ENCODE measurements at regions not wholly inside any gene's neighbourhood (a gene's known extent, or its start where the extent isn't known, plus 50 kb on each side); places are given as distances from the start of the nearest gene placed in this dataset.
A peak's percentile ranks its signal among the peaks of the same experiment; 100 is the strongest.

- H3K4me3 ChIP-seq (ENCODE audit: low read depth in 1 of 3, low read length in 3 of 3): no peak overlapping the region
- H3K27ac ChIP-seq (ENCODE audit: low read depth in 1 of 3, low read length in 2 of 3): no peak overlapping the region
- no peaks in the 10 kb centered on the region for H3K36me3 ChIP-seq (ENCODE audit: control insufficient read depth in 3 of 3, insufficient read depth in 2 of 3, low read depth in 1 of 3, low read length in 3 of 3)
- FAIRE-seq: no peak
- WGBS, 3 donors: 70 to 79% (median 74%) methylated on average over 2 of the region's 2 CpGs
- DNase-seq: no peak
- H3K9me3 ChIP-seq (ENCODE audit: control insufficient read depth in 2 of 2, insufficient read depth in 1 of 2, low read depth in 1 of 2, low read length in 1 of 2): peaks cover 0 to 9% of the 10 kb centered on the region in 2 donors
- no peaks in the 10 kb centered on the region for H3K27me3 ChIP-seq (ENCODE audit: control insufficient read depth in 3 of 3, insufficient read depth in 3 of 3, low read length in 3 of 3)
- H3K4me1 ChIP-seq (ENCODE audit: control insufficient read depth in 3 of 3, insufficient read depth in 2 of 3, low read depth in 1 of 3, low read length in 2 of 3): no peaks in the 10 kb centered on the region
These were observed 262.7 kb upstream of the FN1 start for GRCh38 chr2:215698566-215698965.

GRCh38 chr2:215697496-215697895 lies 261.6 kb upstream of the FN1 start:
- DNase-seq (no peak), FAIRE-seq (no peak)
- H3K27me3 ChIP-seq (ENCODE audit: control insufficient read depth in 3 of 3, insufficient read depth in 3 of 3, low read length in 3 of 3): no peaks in the 10 kb centered on the region
- no peak overlapping the region for H3K4me3 ChIP-seq (ENCODE audit: low read depth in 1 of 3, low read length in 3 of 3)
- H3K9me3 ChIP-seq (ENCODE audit: control insufficient read depth in 2 of 2, insufficient read depth in 1 of 2, low read depth in 1 of 2, low read length in 1 of 2): peaks cover 0 to 9% of the 10 kb centered on the region in 2 donors
- WGBS, 3 donors: 61 to 70% (median 65%) methylated on average over 6 of the region's 6 CpGs
- no peaks in the 10 kb centered on the region for H3K4me1 ChIP-seq (ENCODE audit: control insufficient read depth in 3 of 3, insufficient read depth in 2 of 3, low read depth in 1 of 3, low read length in 2 of 3)
- H3K27ac ChIP-seq (ENCODE audit: low read depth in 1 of 3, low read length in 2 of 3): no peak overlapping the region
- H3K36me3 ChIP-seq (ENCODE audit: control insufficient read depth in 3 of 3, insufficient read depth in 2 of 3, low read depth in 1 of 3, low read length in 3 of 3): no peaks in the 10 kb centered on the region

GRCh38 chr2:215697003-215697402 lies 261.1 kb upstream of the FN1 start:
- whole genome bisulfite sequencing, 3 donors: 84 to 94% (median 88%) methylated on average over 2 of the region's 2 CpGs
- FAIRE-seq: no peak
- Histone ChIP-seq H3K4me1 (ENCODE audit: control insufficient read depth in 3 of 3, insufficient read depth in 2 of 3, low read depth in 1 of 3, low read length in 2 of 3) (no peaks in the 10 kb centered on the region), H3K9me3 (ENCODE audit: control insufficient read depth in 2 of 2, insufficient read depth in 1 of 2, low read depth in 1 of 2, low read length in 1 of 2) (peaks cover 0 to 9% of the 10 kb centered on the region in 2 donors), H3K36me3 (ENCODE audit: control insufficient read depth in 3 of 3, insufficient read depth in 2 of 3, low read depth in 1 of 3, low read length in 3 of 3) (no peaks in the 10 kb centered on the region), H3K27ac (ENCODE audit: low read depth in 1 of 3, low read length in 2 of 3) (no peak overlapping the region), H3K27me3 (ENCODE audit: control insufficient read depth in 3 of 3, insufficient read depth in 3 of 3, low read length in 3 of 3) (no peaks in the 10 kb centered on the region), H3K4me3 (ENCODE audit: low read depth in 1 of 3, low read length in 3 of 3) (no peak overlapping the region)
- no peak for DNase-seq

- Histone ChIP-seq H3K27me3 (ENCODE audit: control insufficient read depth in 3 of 3, insufficient read depth in 3 of 3, low read length in 3 of 3) (no peaks in the 10 kb centered on the region), H3K27ac (ENCODE audit: low read depth in 1 of 3, low read length in 2 of 3) (no peak overlapping the region), H3K4me3 (ENCODE audit: low read depth in 1 of 3, low read length in 3 of 3) (no peak overlapping the region), H3K36me3 (ENCODE audit: control insufficient read depth in 3 of 3, insufficient read depth in 2 of 3, low read depth in 1 of 3, low read length in 3 of 3) (no peaks in the 10 kb centered on the region), H3K9me3 (ENCODE audit: control insufficient read depth in 2 of 2, insufficient read depth in 1 of 2, low read depth in 1 of 2, low read length in 1 of 2) (peaks cover 0 to 9% of the 10 kb centered on the region in 2 donors), H3K4me1 (ENCODE audit: control insufficient read depth in 3 of 3, insufficient read depth in 2 of 3, low read depth in 1 of 3, low read length in 2 of 3) (no peaks in the 10 kb centered on the region)
- no peak for FAIRE-seq
- WGBS, 3 donors: 64 to 79% (median 64%) methylated on average over 4 of the region's 4 CpGs
- DNase-seq: no peak
These were observed 260.0 kb upstream of the FN1 start for GRCh38 chr2:215695861-215696260.

- FAIRE-seq (no peak), DNase-seq (no peak)
- Histone ChIP-seq H3K27ac (ENCODE audit: low read depth in 1 of 3, low read length in 2 of 3) (peak overlapping the region in 1 of 3 donors; percentile 34), H3K9me3 (ENCODE audit: control insufficient read depth in 2 of 2, insufficient read depth in 1 of 2, low read depth in 1 of 2, low read length in 1 of 2) (peaks cover 0 to 8% of the 10 kb centered on the region in 2 donors), H3K4me3 (ENCODE audit: low read depth in 1 of 3, low read length in 3 of 3) (no peak overlapping the region), H3K36me3 (ENCODE audit: control insufficient read depth in 3 of 3, insufficient read depth in 2 of 3, low read depth in 1 of 3, low read length in 3 of 3) (no peaks in the 10 kb centered on the region), H3K4me1 (ENCODE audit: control insufficient read depth in 3 of 3, insufficient read depth in 2 of 3, low read depth in 1 of 3, low read length in 2 of 3) (no peaks in the 10 kb centered on the region), H3K27me3 (ENCODE audit: control insufficient read depth in 3 of 3, insufficient read depth in 3 of 3, low read length in 3 of 3) (no peaks in the 10 kb centered on the region)
- 86 to 100% (median 89%) methylated on average over 1 of the region's 1 CpG for WGBS, 3 donors
These were observed 258.2 kb upstream of the FN1 start for GRCh38 chr2:215693999-215694580.

- WGBS, 3 donors: 59 to 68% (median 64%) methylated on average over 3 of the region's 3 CpGs
- no peaks in the 10 kb centered on the region for H3K4me1 ChIP-seq (ENCODE audit: control insufficient read depth in 3 of 3, insufficient read depth in 2 of 3, low read depth in 1 of 3, low read length in 2 of 3)
- H3K36me3 ChIP-seq (ENCODE audit: control insufficient read depth in 3 of 3, insufficient read depth in 2 of 3, low read depth in 1 of 3, low read length in 3 of 3): no peaks in the 10 kb centered on the region
- H3K27ac ChIP-seq (ENCODE audit: low read depth in 1 of 3, low read length in 2 of 3): no peak overlapping the region
- no peak overlapping the region for H3K4me3 ChIP-seq (ENCODE audit: low read depth in 1 of 3, low read length in 3 of 3)
- H3K27me3 ChIP-seq (ENCODE audit: control insufficient read depth in 3 of 3, insufficient read depth in 3 of 3, low read length in 3 of 3): no peaks in the 10 kb centered on the region
- peaks cover 0 to under 1% of the 10 kb centered on the region in 2 donors for H3K9me3 ChIP-seq (ENCODE audit: control insufficient read depth in 2 of 2, insufficient read depth in 1 of 2, low read depth in 1 of 2, low read length in 1 of 2)
- DNase-seq (no peak), FAIRE-seq (no peak)
These were observed 257.5 kb upstream of the FN1 start for GRCh38 chr2:215693193-215693998.

GRCh38 chr2:215692387-215693079 lies 256.7 kb upstream of the FN1 start:
- DNase-seq (no peak), FAIRE-seq (no peak)
- WGBS, 3 donors: 81 to 85% (median 82%) methylated on average over 1 of the region's 1 CpG
- no peak overlapping the region for H3K4me3 ChIP-seq (ENCODE audit: low read depth in 1 of 3, low read length in 3 of 3)
- no peaks in the 10 kb centered on the region for H3K36me3 ChIP-seq (ENCODE audit: control insufficient read depth in 3 of 3, insufficient read depth in 2 of 3, low read depth in 1 of 3, low read length in 3 of 3)
- H3K9me3 ChIP-seq (ENCODE audit: control insufficient read depth in 2 of 2, insufficient read depth in 1 of 2, low read depth in 1 of 2, low read length in 1 of 2): no peaks in the 10 kb centered on the region
- H3K27me3 ChIP-seq (ENCODE audit: control insufficient read depth in 3 of 3, insufficient read depth in 3 of 3, low read length in 3 of 3): no peaks in the 10 kb centered on the region
- no peaks in the 10 kb centered on the region for H3K4me1 ChIP-seq (ENCODE audit: control insufficient read depth in 3 of 3, insufficient read depth in 2 of 3, low read depth in 1 of 3, low read length in 2 of 3)
- no peak overlapping the region for H3K27ac ChIP-seq (ENCODE audit: low read depth in 1 of 3, low read length in 2 of 3)

GRCh38 chr2:215691346-215691745 lies 255.5 kb upstream of the FN1 start:
- no peaks in the 10 kb centered on the region for H3K4me1 ChIP-seq (ENCODE audit: control insufficient read depth in 3 of 3, insufficient read depth in 2 of 3, low read depth in 1 of 3, low read length in 2 of 3)
- H3K36me3 ChIP-seq (ENCODE audit: control insufficient read depth in 3 of 3, insufficient read depth in 2 of 3, low read depth in 1 of 3, low read length in 3 of 3): no peaks in the 10 kb centered on the region
- H3K27ac ChIP-seq (ENCODE audit: low read depth in 1 of 3, low read length in 2 of 3): no peak overlapping the region
- no peak overlapping the region for H3K4me3 ChIP-seq (ENCODE audit: low read depth in 1 of 3, low read length in 3 of 3)
- no peaks in the 10 kb centered on the region for H3K27me3 ChIP-seq (ENCODE audit: control insufficient read depth in 3 of 3, insufficient read depth in 3 of 3, low read length in 3 of 3)
- FAIRE-seq (no peak), DNase-seq (no peak)
- H3K9me3 ChIP-seq (ENCODE audit: control insufficient read depth in 2 of 2, insufficient read depth in 1 of 2, low read depth in 1 of 2, low read length in 1 of 2): no peaks in the 10 kb centered on the region
